NOMO-1 treated with dmso at 0.1 percent for 144 hours (cell line): ENCODE measurements at regions not wholly inside any gene's neighbourhood (a gene's known extent, or its start where the extent isn't known, plus 50 kb on each side); places are given as distances from the start of the nearest gene placed in this dataset.

ENCODE experiments used
- DNase-seq: peaks from one replicate; lab custom pipeline; 2025; ENCODE audit not compliant: unreplicated experiment; lab: John Stamatoyannopoulos, UW

DNA sequence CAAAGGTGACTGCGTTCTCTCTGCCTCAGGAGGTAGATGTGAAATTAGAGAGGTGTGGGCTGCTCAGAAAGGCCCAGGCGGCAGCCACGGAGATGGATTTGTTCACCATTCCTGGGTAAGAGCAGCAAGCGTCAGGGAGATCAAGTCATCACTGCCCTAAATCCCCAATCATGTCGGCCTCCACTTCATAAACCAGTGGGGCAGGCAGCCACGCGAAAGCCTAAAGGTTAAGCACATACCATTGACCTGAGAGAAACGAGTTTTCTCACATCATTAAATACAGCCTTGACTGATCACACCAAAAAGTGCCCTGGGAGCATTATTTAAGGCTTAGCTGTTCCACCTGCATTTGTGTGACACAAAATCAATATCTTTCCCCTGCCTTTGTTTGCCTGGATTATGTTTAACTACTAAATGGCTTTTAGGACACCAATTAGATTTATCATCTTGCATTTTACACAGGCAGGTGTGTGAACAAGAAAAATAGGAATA, 50.7 kb upstream of the FOXB1 start:
- DNase-seq: no peak

DNA sequence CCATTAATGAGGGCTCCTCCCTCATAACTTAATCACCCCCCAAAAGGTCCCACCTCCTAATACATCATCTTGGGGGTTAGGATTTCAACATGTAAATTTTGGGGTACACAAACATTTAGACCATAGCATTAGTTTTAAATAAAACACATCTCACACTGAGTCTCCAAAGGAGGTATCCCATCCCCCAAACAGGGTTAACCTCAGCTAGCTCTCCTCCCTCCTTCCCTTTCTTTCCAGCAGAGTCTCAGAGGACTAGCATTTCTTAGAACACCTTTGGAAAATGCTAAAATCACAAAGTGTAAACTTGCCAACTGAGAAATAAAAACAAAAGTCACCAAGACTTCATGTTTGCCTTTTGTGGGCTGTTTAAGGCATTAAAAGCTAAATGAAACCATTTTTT, 51.2 kb upstream of the FOXB1 start:
- no peak for DNase-seq

DNA sequence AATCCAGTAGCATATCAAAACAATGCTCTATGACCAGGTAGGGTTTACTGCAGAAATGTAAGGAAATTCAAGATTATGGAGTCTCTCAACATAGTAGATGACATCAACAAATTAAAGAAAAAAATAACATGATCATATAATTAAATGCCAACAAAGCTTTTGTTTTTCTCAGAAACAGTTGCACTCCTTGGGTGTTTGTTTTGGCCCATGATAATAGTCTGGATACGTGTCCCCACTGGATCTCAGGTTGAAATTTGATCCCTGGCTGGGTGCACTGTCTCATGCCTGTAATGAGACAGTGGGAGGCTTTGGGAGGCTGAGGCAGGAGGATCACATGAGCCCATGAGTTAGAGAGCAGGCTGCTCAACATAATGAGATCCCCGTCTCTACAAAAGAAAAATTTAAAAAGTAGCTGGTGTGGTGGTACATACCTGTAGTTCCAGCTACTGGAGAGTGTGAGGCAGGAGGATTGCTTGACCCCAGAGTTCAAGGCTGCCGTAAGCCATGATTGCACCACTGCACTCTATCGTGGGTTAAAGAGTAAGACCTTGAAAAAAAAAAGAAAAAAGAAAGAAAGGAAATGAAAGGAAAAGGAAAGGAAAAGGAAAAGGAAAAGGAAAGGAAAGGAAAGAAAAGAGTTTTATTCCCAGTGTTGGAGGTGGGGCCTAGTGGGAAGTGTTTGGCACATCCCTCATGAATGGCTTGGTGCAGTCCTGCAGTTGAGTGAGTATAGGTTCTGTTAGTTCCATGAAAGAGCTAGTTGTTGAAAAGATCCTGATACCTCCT, 53.3 kb upstream of the FOXB1 start:
- no peak for DNase-seq

DNA sequence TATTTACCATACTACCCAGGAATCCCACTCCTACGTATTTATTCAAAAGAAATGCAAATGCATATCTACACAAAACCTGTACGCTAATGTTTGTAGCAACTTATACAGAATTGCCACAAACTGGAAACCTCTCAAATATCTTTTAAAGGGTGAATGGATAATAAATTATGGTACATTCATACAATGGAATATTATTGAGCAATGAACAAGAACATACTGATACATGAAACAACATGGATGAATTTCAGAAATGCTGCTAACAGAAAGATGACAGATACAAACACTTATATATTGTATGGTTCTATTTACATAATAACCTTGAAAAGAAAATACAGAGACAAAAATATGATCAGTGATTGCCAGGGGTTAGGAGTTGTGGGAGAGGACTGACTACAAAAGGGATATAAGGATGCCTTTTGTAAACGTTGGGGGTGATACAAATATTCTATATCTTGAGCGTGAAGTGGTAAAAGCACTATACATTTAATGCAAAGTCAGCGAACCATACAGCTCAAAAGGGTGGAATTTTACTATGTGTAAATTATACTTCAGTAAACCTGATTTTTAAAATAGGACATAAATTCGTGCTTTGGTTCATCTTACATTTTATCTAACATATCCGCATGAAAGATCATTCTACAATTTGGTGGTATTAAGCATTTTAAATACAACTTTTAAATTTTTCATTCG, 55.0 kb upstream of the FOXB1 start:
- no peak for DNase-seq

DNA sequence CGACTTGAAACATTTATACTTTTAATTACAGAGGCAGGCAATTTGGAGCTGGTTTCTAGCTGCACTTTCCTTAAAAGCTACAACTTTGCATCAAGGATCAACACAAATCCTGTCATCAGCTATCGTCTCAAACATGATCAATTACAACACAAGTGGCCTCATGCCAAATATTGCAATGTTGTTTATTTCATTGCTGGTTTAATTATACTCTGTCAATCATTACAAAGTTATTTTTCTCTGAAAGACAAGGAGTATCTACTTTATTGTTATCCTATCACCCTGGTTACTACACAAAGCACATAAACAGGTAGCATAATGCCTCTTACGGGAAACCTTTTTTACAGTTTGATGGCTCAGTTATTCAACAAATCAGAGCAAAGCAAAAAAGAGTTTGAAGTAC, 58.0 kb upstream of the FOXB1 start:
- no peak for DNase-seq

DNA sequence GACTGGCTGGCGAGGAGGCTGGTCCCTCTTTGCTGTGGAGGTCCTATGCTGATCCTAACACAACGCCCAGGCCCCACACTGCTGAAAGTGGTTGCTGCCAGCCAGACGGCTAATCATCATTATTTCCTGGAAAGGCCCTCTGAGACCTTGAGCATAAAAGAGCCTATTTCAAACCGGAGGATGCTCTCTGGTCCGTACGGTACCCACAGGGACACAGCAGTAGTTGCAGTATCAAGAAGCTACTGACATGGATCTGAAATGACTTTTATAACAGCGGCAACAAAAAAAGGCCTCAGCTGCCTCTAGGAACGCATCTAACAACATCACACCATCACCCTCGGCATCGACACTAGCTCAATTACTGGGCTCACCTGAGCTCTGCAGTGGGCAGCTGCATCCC, 59.1 kb upstream of the FOXB1 start:
- DNase-seq: no peak

DNA sequence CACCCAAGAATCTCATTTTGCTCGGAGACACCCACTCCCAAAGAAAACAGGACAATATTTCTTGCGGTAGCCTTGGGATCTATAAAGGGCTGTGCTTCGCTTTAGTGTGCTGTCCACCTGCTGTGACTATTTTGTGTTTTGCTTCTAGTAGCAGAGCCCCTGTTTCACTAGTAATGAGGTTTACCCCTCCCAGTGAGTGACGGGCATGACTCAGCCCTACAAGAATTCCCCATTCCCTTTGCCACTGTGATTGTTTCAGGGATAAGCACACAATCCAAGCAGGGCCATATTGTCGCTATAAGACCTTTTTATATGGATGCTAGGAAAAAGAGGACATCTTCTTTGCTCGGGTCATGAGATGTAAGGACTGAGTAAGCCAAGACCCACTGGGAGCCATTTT, 62.5 kb upstream of the FOXB1 start:
- no peak for DNase-seq

DNA sequence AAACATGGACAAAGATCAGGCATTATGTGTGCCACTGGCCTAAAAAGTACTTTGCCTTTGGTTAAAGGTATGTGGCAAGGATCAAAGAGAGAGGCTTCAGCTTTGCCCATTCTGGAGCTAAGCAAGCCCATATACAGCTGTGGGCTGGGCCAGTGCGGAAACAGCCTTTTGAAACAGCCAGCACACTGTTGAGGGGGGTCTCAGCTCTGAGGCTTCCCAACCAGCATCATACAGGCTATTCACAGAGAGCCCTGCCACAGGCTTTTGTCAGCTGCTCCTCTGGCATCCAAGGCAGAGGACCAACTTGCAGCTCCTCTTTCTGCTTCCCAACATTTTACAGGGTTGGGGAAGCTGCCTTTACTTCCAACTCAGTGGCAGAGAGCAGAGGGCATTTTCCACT, 63.2 kb upstream of the FOXB1 start:
- DNase-seq: no peak

DNA sequence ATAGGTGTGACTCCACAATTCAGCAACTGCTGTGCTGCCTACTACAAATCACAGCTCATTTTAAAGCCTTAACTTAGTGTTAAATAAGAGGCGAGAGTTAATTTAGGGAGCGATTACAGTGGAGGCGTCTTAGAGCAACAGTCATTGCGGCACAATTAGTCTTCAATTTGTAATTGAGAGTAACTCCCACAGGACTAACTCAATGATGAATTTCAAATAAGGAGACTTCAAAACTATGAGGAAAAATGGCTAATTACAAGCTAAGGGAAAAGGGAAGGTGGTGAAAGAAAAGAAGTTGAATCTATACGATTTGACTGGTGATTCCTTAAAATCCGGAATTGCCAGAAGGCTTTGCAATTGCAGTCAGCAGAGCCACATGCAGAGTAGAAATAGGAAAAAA, 63.7 kb upstream of the FOXB1 start:
- DNase-seq: no peak

DNA sequence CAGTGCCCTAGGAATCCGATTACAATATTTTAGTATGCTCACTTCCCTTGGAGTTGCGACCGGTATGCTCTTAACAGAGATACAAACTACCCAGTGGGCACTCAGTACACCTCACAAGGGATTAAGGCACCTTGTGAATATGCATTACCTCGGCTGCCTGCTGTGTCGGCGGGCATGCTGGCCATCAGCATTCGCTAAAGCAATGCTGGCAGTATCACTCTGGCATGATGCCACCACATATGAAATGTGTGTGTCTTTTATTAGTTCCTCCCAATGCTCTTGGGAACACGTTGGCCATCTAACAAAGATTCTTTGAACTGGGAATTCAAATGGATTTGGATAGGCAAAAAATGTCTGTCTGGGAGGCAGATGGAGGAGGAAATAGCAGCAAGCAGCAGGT, 67.4 kb upstream of the FOXB1 start:
- no peak for DNase-seq

DNA sequence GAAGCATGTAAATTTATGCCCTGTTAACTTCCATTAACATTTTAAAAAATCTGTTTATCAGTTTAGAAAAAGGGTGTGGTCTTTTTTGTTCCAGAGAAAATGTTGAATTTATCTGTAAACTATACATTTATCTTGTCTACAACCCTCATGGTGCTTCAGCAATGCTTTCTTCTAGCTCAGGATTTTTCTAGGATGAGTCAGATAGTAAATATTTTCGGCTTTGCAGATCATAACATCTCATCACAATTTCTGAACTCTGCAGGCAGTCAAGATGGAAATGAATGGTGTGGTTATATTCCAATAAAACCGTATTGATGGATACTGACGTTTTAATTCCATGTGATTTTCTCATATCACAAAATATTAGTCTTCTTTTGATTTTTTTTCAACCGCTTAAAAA, 70.5 kb upstream of the FOXB1 start:
- no peak for DNase-seq

DNA sequence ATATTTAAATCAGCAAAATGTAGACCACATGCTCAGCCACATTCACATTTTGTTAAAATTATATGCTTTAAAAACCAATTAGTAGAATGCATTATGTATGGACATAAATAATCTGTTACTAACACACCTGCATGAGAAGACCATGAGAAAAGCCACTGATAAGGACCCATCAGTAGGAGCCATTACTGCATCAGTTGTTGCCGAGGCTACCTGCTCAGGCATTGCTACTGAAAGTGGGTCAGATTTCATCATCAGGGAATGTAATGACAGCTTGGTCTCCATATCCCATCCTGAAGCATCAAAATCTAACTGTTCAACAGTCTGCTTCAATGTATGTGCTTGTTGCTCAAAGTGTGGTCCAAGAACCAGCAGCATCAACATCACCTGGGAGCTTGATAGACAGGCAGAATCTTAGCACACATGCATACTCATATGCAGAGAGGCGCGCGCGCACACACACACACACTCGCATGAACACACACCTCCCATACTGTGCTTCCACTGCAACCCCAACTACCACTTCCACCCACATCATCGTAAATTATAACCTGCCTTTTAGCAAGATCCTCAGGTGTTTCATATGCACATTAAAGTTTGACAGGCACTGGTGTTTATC, 72.4 kb upstream of the FOXB1 start:
- DNase-seq: no peak

DNA sequence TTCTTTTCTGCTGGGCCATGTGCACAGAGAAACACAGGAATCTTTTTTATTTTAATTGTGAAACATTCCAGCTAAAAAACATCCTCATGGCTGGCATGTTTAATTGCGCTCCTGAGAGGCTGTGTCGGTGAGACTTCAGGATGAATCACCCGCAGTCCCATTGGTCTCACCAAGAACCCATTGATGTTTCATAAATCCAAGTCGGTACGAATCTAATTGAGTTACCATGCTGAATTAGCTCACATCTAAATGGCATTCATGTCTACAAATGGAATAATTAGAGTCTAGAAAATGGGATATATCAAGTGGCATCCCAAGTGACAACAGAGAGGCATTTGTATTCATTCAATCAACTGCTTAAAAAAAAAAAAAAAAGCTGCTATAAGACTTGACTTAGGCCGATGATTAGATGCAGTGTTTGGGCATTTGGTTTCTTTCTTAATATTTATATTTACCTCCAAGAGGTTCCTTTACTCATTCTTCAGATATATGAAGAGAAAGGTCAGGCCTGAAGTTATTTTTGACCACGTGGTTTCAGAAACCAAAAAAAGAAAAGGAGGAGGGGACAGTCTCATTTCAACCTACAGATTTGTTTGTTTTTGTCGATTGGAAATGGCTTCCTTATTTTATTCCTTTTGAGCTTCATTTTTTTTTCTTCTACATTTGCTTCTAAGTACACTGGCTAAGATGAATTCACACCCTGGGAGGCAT, 79.1 kb upstream of the FOXB1 start:
- no peak for DNase-seq

DNA sequence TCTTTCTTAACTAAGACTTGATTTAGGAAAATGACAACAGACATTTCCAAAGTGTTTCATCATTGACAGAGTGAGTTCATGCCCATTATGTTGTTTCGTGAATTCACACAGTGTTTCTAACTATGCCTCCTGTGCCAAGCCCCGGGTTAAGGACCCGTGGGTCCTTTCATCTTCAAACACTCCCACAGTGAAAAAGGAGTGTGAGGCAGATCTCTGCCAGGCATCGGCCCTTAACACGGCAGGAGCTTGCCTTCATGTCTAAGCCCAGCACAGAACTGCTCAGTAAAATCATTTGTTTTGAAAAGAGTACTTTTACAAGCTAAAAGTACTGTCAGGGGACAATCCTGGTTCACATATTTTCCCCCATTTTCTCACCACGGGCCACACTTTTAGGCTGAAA, 80.0 kb upstream of the FOXB1 start:
- no peak for DNase-seq

DNA sequence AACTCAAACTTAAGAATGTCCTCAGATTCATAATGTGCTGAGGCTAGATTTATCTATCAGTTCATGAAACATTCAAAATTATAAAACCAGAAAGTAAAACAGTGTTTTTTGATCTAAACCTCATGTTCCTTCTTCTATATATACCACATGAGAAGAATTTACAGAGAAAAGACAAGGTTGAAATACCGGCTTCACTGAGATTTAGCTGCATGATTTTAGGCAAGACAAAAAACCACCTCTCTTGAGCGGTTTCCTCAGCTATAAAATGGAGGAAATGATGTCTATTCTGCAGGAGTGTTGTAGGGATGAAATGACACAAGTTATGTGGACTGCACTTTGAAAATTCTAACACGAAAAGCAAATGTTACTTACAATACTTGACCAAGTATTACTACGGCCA, 80.6 kb upstream of the FOXB1 start:
- DNase-seq: no peak

DNA sequence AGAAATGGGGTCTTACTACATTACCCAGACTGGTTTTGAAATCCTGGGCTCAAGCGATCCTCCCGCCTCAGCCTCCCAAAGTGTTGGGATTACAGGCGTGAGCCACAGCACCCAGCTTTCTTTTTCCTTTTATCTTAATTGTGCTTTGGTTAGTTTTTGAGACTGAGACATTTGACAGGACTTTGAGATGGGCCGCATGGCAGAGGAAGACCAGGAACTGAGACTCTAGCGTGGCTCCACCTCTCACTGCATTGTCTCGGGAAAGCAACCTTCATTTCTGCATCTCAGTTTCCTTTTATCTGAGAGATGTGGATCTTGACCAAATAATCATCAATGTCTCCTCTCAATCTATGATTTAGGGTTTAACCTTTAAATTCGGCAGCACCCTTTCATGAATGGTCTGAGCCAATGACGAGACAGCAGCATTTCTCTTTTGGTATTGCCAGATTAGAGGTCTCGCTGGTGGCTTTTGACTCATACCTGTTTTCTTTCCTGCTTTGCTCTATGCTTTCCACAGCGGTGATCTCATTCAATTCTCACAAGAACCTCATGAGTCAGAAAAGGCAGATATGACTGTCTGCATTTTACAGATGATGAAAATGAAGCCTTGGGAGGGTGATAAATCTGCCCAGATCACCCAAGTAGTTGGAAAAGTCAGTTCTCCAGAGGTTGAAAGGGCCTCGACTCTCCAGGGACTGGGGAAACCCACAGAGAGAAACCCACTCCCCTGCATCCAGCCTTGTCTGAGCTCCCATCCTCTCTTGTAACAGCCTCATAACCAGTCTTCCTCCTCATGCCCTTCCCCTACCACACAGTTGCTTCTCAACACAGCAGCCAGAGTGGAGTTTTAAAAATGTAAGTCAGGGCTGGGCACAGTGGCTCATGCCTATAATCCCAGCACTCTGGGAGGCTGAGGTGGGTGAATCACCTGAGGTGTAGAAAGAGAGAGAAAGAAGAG, 84.8 kb upstream of the FOXB1 start:
- no peak for DNase-seq

DNA sequence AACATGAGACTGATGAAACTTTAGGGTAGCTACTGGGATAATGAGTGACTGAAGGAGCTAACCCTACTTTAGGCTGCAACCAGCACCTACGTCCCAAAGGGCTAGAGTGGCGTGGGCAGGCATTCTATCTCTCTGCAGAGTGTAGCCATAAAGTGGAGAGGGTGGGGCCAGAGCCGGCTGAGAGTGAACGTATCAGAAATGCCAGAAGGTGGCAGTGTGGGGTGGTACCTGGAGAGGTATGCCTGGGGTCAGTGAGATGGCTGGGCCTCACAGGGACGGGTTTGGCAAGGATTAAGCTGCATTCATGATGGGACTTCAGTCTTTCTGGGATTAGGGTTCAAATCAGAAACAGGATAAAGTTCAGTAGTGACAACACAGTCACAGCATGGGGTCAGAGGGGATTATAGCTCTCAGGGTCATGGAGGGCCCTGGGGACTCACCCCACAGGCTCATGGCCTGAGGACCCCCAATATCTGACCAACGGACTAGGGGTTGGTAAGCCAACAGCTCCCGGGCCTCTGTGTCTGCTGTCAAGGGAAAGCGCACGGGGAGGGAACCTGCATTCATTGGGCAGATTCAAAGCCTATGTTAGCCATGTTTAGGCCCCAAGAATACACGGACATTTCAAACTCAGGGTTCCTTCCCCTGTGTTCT, 86.5 kb upstream of the FOXB1 start:
- peak; percentile 22 for DNase-seq

DNA sequence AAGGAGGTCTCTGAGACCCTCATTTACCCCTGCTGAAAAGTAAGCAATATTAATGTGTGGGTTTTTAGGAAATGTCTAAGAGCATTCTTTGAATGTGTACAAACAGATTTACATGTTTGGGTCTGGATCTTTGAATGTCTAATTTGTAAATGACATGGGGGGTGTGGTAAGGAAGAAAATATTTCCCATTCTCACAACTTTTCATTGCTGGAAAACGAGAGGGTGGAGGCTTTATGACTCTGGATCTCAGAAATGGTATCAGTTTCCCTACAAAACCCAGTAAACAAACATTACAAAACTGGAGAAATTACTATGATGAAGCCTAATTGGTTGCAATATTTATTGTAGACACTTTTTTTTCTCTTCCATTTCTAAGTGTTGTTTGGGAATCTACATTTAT, 98.1 kb upstream of the FOXB1 start:
- DNase-seq: no peak

DNA sequence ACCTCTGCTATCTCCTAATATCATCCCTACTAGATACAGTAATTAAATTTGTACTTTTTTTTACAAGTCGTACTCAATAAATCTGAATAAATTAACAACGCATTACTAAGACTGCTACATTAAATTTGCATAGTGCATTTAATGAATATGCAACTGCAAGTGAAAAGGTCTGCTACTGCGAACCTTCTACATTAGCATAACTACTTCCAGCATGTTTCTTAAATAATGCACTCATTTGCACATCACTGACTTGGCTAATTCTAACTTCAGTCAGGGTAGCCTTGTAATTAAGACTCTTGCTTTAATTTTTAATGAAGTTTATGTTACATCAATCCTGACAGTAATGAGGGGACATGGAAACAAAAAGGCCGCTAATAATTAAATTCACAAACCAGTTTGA, 98.9 kb upstream of the FOXB1 start:
- no peak for DNase-seq
